ENCODE measurements at regions not wholly inside any gene's neighbourhood (a gene's known extent, or its start where the extent isn't known, plus 50 kb on each side); places are given as distances from the start of the nearest gene placed in this dataset.

DNA sequence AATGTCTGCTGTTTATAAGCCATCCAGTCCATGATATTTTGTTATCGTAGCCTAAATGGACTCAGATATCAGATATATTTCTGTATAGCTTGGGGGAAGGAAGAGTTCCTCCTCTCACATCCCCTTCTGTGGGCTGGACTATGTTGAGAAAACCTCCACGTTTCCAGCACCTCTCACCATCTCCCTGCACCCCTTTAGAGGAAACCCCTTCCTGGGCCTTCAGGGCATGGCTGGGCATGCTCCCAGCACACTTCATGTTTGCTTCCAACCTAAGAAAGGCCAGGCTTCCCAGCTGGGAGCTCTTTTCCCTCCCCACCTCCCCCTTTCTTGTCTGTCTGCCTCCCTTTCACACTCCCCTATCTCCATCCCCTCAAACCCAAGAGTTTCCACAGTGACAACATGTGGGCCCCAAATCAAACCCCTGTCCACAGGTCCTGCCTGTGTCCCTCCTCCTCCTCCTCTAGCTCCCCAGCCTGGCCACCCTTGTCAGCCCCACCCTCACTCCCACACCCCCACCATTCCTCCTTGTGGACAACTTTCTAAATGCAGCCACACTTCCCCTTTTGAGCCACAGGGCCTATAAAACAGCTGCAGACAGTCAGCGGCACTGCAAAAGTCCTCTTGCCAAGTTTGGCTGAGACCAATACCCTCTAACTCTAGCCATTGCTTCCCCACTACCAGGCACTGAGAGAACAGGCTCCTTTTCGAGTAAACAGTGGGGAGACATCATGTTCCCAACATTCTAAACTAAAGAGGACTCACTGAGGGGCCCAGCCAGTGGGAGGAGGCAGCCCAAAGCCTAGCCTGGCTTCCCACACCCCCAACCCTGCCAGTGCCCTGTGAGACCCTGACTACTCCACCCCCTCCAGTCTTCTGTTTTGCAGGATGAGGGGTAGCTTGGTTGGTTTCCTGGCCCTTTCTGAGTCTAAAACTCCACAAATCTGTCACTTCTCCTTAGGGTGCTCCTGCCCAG is 120.5 kb downstream of the ZFP36L2 start:
- FAIRE-seq, result no peak

GRCh38 chr2:43104763-43105162 is 121.6 kb downstream of the ZFP36L2 start:
- FAIRE-seq, result no peak

DNA sequence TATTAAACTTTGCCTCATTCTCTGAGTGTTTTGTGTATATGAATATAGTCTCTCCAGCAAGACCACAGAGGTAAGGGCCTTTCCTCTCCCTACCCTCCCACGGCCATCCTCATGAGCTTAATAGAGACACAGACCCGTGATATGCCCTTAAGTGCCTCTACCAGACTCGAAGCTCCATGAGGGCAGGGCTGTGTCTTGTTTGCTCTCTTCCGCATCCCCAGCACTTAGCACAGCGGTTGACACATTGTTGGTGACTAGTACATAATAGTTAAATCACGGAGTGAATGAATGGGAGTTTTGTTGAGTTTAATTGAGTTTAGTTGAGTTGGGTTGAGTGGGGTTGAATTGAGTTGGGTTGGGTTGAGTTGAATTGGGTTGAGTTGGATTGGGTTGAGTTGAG is 122.3 kb downstream of the ZFP36L2 start:
- FAIRE-seq, result no peak

- no peak for FAIRE-seq
Observed at GRCh38 chr2:43103093-43103404, 123.4 kb downstream of the ZFP36L2 start.

DNA sequence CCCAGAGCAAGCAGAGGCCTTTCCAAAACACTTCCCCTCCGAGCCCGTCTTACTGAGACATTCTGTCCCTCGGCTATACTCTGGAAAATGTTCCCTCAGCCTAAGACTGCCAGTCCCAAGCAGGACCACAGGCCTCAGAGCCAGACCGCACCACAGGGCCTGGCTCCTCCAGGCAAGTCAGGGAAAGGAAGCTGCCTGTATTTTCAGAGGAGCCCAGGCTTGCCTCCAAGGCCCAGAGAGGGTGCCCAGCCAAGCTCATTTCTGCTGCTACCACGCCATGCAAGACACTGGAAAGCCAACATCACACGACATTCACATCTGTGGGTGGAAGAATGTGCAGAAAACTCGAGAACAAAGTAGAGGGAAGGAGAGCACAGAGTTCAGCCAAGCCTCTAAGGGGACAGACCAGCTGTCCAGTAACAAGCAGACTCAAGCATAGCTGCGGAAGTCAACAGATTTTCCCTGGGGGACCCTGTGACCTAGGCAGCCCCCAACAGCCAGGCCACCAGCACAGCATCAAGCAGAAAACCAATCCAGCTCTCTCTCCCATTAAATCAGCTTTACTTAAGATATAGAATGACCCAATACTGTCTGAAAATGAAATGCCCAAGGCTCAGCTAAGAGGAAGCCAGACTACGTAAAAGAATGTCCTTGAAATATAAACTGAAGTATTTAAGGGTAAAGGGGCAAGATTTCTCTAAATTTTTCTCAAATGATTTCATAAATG is 123.9 kb downstream of the ZFP36L2 start:
- no peak for FAIRE-seq

- no peak for FAIRE-seq
Observed at GRCh38 chr2:43101751-43102150, 124.7 kb downstream of the ZFP36L2 start.

DNA sequence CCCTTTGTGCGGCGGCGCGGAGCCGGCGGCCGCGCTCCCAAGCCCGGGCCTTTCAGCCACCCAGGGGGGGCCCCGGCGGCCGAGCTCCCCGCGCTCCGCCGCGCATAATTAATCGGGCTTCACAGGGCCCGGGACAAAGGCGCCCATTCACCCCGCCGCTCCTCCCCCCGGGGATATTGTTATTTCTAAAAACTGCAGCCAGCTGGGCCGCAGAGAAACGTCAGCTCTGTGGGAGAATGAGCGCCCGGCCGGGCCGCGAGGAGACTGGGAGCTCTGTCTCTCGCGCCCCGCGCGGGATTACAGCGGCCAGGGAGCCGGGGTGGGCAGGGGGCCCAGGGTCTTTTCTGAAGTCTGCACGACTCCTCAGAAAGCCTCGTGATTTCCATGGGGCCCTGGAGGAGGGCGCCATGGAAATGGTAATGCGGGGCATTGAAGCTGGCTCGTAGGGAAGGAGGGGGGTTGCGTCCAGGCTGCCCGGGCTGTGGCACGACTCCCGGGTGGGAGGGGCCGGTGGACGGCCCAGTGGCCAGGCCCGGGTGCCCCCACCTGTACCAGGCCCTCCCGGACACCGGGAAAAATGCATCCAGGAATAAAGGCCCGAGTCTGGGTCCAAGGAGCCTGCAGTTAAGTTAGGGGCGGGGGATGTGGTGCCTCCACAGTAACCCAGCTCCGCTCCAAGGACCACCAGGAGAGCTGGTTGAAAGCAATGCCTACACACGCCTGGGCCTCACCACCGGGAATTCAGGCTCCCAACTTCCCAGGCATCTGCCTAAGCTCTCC is 125.3 kb downstream of the ZFP36L2 start:
- FAIRE-seq, result no peak

DNA sequence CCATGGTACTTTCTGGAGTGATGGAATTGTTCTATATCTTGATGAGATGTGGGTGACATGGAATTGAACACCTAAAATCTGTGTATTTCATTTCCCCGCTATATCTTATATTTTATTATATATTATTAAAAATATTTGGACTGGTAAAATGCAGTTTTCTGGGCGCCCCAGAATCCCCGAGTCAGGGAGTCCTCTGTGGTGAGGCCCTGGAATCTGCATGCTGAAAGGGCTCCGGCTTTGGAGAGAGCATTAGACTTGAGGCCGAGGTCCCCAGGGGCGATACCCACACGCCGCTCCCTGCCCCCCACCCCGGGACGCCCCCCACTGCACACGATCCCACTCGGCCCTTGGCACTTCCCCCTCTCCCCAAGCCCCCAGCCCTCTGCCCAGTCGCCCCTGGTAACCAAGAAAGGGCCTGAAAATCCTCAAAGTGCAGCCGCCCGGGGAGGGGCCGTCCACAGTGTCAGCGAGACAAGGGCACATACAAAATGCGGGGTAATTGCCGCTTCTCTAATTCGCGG is 126.0 kb downstream of the ZFP36L2 start:
- FAIRE-seq, result no peak

- FAIRE-seq, result no peak
Observed at GRCh38 chr2:43099797-43100196, 126.6 kb downstream of the ZFP36L2 start.

GRCh38 chr2:43098539-43098938 is 127.9 kb downstream of the ZFP36L2 start:
- no peak for FAIRE-seq

GRCh38 chr2:43097644-43098408 is 128.6 kb downstream of the ZFP36L2 start:
- FAIRE-seq, result no peak

GRCh38 chr2:43095533-43096295 is 130.7 kb downstream of the ZFP36L2 start:
- FAIRE-seq, result no peak

GRCh38 chr2:43092520-43093179 is 133.8 kb downstream of the ZFP36L2 start:
- no peak for FAIRE-seq

- no peak for FAIRE-seq
Observed at GRCh38 chr2:43090317-43090716, 136.1 kb downstream of the ZFP36L2 start.

DNA sequence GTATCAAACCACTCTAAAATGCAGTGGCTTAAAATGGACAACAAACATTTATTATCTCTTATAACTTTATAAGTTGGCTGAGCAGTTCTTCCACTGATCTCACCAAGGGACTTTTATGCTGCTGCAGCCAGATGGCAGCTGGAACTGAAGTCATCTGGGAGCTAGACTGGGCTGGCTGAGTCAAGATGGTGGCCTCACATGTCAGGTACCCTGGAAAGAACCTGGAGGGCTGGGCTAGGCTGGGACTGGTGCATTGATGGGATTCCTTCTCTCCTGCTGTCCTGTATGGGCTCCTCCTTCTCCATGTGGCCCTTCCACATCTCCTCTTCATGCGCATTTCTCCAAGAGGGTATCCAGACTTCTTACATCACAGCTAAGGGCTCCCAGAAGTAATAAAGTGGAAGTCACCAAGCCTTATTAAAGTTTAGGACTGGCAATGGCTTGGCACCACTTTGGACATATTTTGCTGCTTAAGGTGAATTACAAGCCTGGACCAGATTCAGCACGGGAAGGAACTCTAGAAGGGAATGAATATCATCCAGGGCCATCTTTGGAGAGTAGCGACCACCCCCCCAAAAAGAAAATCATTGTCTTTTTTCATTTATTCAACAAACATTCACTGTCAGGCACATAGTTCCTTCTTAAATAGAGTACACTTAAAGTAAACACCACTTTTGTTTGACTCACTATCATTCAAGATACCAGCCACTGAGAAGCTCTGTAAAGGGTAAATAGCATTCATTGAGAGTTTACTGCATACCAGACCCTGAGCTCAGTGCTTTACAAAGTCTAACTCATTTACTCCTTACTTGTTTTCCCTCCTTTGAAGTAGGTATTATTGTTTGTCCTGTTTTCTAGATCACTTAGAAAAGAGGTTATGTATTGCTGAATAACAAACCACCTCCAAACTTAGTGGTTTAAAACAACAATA is 138.0 kb downstream of the ZFP36L2 start:
- no peak for FAIRE-seq

DNA sequence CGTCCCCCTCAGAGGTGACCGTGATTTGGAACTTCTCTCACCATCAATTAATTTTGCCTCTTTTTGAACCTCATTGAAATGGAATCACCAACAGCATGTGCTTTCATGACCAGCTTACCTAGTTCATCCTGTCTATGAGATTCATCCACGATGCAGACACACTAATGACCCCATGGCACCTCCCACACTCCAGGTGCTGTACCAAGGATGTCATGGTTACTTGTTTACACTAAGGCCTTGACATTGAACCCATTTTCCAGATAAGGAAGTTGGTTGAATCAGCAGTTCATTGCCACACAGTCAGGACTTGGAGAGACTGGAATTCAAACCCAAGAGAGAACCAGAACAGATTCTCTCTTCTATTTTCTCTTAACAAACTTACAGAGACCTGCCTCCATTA is 139.0 kb downstream of the ZFP36L2 start:
- FAIRE-seq, result no peak

GRCh38 chr2:43086451-43087221 is 139.8 kb downstream of the ZFP36L2 start:
- no peak for FAIRE-seq

DNA sequence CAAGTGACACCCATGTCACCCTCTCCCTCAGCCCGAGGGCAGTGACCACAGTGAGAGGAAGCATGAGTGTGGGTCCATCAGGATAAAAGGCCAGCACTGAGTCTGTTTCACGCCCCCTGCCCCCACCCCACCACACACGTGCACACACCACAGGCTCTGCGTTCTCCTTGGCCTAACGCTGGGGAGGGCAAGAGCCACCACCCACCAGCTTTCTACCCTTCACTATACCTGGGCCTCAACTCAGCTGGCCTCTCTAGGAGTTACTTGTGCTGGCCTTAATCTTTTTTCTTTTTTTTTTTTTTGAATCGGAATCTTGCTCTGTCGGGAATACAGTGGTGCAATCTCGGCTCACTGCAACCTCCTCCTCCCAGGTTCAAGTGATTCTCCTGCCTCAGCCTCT is 140.5 kb downstream of the ZFP36L2 start:
- FAIRE-seq, result no peak

GRCh38 chr2:43085505-43085904 is 140.9 kb downstream of the ZFP36L2 start:
- FAIRE-seq, result no peak

All from colon (tissue), 2 donors.